Stimulated activated CD4-positive, alpha-beta T cell treated with anti-CD3 and anti-CD28 coated beads, Interleukin-2, amount 100 ng/mL, for 48 hours (primary cell): ENCODE measurements at regions not wholly inside any gene's neighbourhood (a gene's known extent, or its start where the extent isn't known, plus 50 kb on each side); places are given as distances from the start of the nearest gene placed in this dataset.
"Not testable (repeated sequence)": the region's sequence is repeated elsewhere in the genome, so short reads cannot be mapped to it uniquely, and the experiment has no call there.

ENCODE experiments used
- DNase-seq, 2 donors: peaks; one replicate each; pipeline ENCODE4 v3.0.0-alpha.2; 2020

- not testable (repeated sequence) for DNase-seq
Observed at GRCh38 chr10:47622719-47623118, 99.3 kb upstream of the AGAP9 start.

DNA sequence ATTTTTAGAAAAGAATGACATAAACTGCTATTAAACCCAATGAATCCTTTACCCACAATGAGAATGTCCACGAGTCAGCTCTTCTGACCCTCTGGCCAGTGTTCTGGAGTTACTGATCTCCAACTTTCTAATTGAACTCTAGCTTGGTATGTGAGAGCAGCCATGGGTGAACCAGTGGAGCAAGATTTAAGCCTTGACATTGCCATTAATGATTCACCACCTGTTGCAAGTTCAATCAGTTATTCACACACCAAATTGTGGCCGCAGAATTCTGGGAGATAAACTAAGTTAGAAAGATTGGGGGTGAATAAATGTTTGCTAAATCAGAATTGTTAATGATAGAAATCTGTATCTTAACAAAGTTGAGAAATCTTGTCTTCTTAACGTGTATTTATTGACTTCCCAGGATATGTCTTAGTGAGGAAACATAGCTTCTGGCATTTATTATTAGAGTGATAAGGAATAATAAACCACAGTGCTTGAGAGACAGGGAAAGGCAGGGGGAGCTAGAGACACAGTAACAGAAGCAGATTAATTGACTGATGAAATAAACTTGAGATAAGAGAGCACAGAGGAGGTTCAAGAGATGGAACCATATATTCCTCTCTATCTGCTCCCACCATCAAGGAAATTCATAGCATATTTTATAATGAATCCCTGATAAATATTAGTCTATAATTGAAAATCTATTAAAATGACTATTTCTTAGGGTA, 96.0 kb upstream of the AGAP9 start:
- not testable (repeated sequence) for DNase-seq

GRCh38 chr10:47609311-47609710, 85.9 kb upstream of the AGAP9 start:
- not testable (repeated sequence) for DNase-seq

DNA sequence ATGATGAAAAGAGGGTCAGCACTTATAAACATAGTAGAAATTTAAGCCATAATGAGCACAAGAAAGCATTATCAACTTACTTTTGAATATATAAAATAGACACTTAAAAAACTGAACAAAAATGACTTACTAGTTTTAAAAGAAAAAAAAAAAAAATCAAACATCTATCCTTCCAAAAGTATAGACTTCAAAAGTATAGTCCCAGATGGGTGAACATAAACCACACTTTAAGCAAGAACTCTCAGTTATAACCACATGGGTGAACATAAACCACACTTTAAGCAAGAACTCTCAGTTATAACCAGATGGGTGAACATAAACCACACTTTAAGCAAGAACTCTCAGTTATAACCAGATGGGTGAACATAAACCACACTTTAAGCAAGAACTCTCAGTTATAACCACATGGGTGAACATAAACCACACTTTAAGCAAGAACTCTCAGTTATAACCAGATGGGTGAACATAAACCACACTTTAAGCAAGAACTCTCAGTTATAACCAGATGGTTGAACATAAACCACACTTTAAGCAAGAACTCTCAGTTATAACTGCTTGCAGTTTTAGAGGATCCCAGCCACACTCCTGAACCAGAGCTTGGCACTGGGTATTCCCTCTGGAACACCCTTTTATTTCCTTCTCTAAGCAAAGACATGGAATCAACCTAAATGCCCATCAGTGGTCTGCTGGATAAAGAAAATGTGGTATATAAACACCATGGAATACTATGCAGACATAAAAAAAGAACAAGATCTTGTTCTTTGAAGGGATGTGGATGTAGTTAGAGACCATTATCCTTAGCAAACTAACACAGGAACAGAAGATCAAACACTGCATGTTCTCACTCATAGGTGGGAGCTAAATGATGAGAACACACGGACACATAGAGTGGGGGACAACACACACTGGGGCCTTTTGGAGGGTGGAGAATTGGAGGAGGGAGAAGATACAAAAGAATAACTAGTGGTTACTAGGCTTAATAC, 82.6 kb upstream of the AGAP9 start:
- DNase-seq = not testable (repeated sequence)

DNA sequence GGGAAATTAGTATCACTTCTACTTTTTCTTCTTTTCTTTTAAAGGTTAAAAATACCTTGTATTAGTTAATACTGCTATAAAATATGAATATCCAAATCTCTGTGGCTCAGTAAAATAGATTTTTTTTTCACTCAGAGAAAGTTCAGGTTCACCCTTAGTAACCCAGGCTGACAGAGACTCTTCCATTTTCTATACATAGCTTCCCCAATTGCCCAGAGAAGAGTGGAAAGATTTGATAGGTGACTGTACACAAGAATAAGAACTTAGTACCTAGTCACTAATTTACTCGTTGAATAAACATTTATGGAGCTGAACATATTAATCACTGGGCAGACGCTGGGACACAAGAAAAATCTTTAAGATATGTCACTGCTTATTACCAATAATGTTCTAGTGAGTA, 77.2 kb upstream of the AGAP9 start:
- not testable (repeated sequence) for DNase-seq

- not testable (repeated sequence) for DNase-seq
Observed at GRCh38 chr10:47600127-47600526, 76.7 kb upstream of the AGAP9 start.

DNA sequence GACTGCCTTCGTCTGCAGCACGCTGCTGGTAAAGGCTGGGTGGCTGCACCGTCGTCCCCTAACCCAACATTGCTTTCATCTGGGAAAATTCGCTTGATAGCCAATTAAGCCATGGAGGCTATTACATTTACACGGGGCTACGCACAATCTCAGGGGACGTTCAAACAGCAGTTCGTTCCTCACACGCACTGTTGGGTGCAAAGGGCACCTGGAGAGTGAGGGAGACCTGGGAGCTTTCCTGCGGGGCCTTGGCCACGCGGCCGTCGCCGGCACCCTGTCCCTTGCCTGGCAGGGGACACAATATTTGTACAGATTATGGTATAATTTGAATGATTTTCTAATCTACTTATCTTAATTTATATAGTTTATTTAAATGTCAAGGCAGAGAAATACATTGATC, 76.2 kb upstream of the AGAP9 start:
- DNase-seq = not testable (repeated sequence)

- not testable (repeated sequence) for DNase-seq
Observed at GRCh38 chr10:47593805-47594204, 70.4 kb upstream of the AGAP9 start.

- not testable (repeated sequence) for DNase-seq
Observed at GRCh38 chr10:47593129-47593528, 69.7 kb upstream of the AGAP9 start.

GRCh38 chr10:47590956-47591355, 67.5 kb upstream of the AGAP9 start:
- DNase-seq = not testable (repeated sequence)

GRCh38 chr10:47590534-47590933, 67.1 kb upstream of the AGAP9 start:
- DNase-seq = not testable (repeated sequence)

DNA sequence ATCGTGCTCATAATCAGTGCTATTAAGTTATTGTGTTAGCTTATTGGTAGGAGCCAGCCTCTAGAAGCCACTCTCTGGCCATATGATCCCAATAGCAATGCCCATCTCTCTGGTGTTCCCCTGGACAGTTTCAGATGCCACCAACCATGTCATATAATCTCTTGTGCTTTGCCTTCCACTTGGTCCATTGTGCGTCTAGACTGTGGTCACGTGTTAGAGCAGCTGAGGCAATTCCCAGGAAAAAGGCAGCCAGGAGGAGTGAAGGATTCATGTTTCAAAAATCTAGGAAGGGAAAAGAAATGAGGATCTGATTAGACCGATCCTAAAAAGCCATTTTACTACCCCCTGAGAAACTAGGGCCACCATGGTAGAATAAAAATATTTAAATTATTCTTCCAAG, 58.6 kb upstream of the AGAP9 start:
- not testable (repeated sequence) for DNase-seq

DNA sequence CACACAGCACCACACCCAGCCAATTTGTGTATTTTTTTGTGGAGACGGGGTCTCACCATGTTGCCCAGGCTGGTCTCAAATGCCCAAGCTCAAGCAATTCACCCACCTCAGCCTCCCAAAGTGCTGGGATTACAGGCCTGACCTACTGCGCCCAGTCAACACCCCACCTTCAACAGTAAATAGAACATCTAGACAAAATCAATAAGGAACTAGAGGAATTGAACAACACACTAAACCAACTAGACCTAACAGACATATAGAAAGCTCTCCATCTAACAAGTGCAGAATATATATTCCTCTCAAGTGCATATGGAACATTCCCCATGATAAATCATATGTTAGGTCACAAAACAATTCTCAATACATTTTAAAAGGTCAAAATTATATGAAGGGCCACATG, 56.6 kb upstream of the AGAP9 start:
- DNase-seq = not testable (repeated sequence)

DNA sequence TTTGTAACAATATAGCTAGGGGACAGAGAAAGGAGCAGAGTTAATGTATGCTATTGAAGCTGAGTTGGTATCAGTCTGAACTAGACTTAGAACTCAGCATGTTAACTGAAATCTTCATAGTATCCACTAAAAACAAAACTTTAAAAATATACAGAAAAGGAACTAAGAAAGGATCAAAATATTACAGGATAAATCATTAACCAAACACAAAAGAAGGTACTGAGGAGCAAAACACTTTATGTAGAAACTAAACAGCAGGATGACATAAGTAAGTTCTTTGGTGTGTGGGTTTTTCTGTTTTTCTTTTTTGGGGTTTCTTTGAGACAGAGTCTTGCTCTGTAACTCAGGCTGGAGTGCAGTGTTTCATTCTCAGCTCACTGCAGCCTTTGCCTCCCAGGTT, 55.1 kb upstream of the AGAP9 start:
- not testable (repeated sequence) for DNase-seq
